ENCODE measurements at regions not wholly inside any gene's neighbourhood (a gene's known extent, or its start where the extent isn't known, plus 50 kb on each side); places are given as distances from the start of the nearest gene placed in this dataset.

DNA sequence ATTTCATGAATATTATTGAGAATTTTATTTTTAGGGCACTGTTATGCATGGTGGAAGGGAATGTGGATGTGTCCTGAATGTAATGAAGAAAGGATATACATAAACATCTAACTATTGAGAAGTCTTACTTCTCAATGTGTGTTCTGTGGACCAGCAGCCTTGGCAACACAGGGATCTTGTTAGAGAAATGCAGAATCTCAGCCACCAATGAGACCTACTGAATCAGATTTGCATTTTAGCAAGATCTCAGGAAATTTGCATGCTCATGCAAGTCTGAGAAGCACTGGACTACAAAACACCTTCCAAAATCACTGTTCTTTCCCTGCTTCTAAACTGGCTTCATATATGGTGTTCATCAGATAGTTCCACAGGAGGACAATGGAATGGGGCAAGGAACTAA lies 139.7 kb upstream of the WDFY3 start:
- Histone ChIP-seq H2AFZ (ENCODE audit: low read depth, low read length, severe bottlenecking) (no peak overlapping the region), H3K27me3 (ENCODE audit: low read length) (no peaks in the 10 kb centered on the region), H3K4me3 (ENCODE audit: insufficient read depth, low read length, poor library complexity, severe bottlenecking) (no peak overlapping the region), H3K4me2 (ENCODE audit: low read depth, low read length, poor library complexity, severe bottlenecking) (no peak overlapping the region), H3K27ac (ENCODE audit: low read depth, low read length) (no peak overlapping the region), H3K36me3 (ENCODE audit: low read length) (no peaks in the 10 kb centered on the region), H3K9ac (ENCODE audit: low read length) (no peak overlapping the region), H3K79me2 (ENCODE audit: insufficient read depth, low read length) (no peaks in the 10 kb centered on the region), H4K20me1 (ENCODE audit: low read depth, low read length) (no peaks in the 10 kb centered on the region), H3K9me2 (replicated peaks; ENCODE audit: insufficient read depth, low read length) (no peaks in the 10 kb centered on the region), H3F3A (ENCODE audit: insufficient read depth) (no peaks in the 10 kb centered on the region), H3K9me3 (ENCODE audit: insufficient read depth, low read length) (no peaks in the 10 kb centered on the region)
- TF ChIP-seq, protein P1, sequence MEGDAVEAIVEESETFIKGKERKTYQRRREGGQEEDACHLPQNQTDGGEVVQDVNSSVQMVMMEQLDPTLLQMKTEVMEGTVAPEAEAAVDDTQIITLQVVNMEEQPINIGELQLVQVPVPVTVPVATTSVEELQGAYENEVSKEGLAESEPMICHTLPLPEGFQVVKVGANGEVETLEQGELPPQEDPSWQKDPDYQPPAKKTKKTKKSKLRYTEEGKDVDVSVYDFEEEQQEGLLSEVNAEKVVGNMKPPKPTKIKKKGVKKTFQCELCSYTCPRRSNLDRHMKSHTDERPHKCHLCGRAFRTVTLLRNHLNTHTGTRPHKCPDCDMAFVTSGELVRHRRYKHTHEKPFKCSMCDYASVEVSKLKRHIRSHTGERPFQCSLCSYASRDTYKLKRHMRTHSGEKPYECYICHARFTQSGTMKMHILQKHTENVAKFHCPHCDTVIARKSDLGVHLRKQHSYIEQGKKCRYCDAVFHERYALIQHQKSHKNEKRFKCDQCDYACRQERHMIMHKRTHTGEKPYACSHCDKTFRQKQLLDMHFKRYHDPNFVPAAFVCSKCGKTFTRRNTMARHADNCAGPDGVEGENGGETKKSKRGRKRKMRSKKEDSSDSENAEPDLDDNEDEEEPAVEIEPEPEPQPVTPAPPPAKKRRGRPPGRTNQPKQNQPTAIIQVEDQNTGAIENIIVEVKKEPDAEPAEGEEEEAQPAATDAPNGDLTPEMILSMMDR (IDR thresholded peaks at IDR 0.05; ENCODE audit: insufficient read depth, low read length, poor library complexity, severe bottlenecking): no peak
- no peak for TF ChIP-seq EZH2phosphoT487 (conservative IDR thresholded peaks at IDR 0.05; ENCODE audit: low read length)

DNA sequence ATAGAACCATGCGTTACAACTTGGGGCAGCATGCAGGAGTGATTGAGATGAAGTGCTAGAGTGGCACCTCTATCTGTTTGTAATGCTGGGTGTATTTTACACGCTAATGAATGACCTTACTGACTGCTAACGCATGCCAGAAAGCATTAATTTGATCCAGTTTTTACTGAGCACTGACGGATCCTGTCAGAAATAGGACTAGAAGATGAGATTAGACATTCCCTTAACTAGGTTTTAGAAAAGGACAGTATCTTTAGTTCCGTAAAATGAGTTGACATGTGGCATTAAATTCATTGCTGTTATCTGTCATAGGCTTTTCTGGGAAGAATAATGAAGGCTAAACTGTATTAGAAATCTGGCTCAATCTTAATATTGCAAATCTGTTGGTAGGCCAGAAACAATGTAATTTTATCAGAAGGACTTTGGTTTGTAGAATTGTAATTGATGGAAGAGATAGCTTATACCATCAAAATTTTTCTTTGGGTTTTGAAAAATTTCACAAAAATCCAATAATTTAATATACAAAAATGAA lies 140.4 kb upstream of the WDFY3 start:
- H4K20me1 ChIP-seq (ENCODE audit: low read depth, low read length): no peaks in the 10 kb centered on the region
- no peak overlapping the region for H3K27ac ChIP-seq (ENCODE audit: low read depth, low read length)
- H3F3A ChIP-seq (ENCODE audit: insufficient read depth): no peaks in the 10 kb centered on the region
- no peaks in the 10 kb centered on the region for H3K9me3 ChIP-seq (ENCODE audit: insufficient read depth, low read length)
- no peak overlapping the region for H2AFZ ChIP-seq (ENCODE audit: low read depth, low read length, severe bottlenecking)
- no peak overlapping the region for H3K9ac ChIP-seq (ENCODE audit: low read length)
- TF ChIP-seq EZH2phosphoT487 (conservative IDR thresholded peaks at IDR 0.05; ENCODE audit: low read length): no peak
- TF ChIP-seq, protein P1 (IDR thresholded peaks at IDR 0.05; ENCODE audit: insufficient read depth, low read length, poor library complexity, severe bottlenecking): no peak
- H3K4me2 ChIP-seq (ENCODE audit: low read depth, low read length, poor library complexity, severe bottlenecking): no peak overlapping the region
- H3K79me2 ChIP-seq (ENCODE audit: insufficient read depth, low read length): no peaks in the 10 kb centered on the region
- H3K9me2 ChIP-seq (replicated peaks; ENCODE audit: insufficient read depth, low read length): no peaks in the 10 kb centered on the region
- H3K4me3 ChIP-seq (ENCODE audit: insufficient read depth, low read length, poor library complexity, severe bottlenecking): no peak overlapping the region
- no peaks in the 10 kb centered on the region for H3K36me3 ChIP-seq (ENCODE audit: low read length)
- no peaks in the 10 kb centered on the region for H3K27me3 ChIP-seq (ENCODE audit: low read length)

DNA sequence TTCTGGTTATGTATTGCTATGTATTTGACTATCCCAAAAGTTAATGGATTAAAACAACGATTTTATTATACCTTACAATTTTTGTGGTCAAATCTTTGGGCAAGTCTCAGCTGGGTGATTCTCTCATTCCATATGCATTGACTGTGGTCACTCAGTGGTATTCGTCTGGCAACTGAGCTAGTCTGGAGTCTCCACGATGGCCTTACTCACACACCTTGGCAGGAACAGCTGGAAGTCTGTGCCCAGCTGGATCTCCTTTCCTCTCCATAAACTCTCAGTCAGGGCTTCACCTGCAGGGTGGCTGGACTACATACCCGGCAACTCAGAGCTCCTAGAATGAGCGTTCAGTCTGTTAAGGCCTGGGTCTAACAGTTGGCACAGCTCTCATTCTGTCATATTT lies 141.1 kb upstream of the WDFY3 start:
- no peaks in the 10 kb centered on the region for H3K36me3 ChIP-seq (ENCODE audit: low read length)
- no peaks in the 10 kb centered on the region for H3K9me2 ChIP-seq (replicated peaks; ENCODE audit: insufficient read depth, low read length)
- no peaks in the 10 kb centered on the region for H3K79me2 ChIP-seq (ENCODE audit: insufficient read depth, low read length)
- TF ChIP-seq EZH2phosphoT487 (conservative IDR thresholded peaks at IDR 0.05; ENCODE audit: low read length): no peak
- TF ChIP-seq, protein P1 (IDR thresholded peaks at IDR 0.05; ENCODE audit: insufficient read depth, low read length, poor library complexity, severe bottlenecking): no peak
- H3K9ac ChIP-seq (ENCODE audit: low read length): no peak overlapping the region
- no peaks in the 10 kb centered on the region for H3K27me3 ChIP-seq (ENCODE audit: low read length)
- no peak overlapping the region for H3K4me3 ChIP-seq (ENCODE audit: insufficient read depth, low read length, poor library complexity, severe bottlenecking)
- H3K9me3 ChIP-seq (ENCODE audit: insufficient read depth, low read length): no peaks in the 10 kb centered on the region
- H2AFZ ChIP-seq (ENCODE audit: low read depth, low read length, severe bottlenecking): no peak overlapping the region
- no peak overlapping the region for H3K4me2 ChIP-seq (ENCODE audit: low read depth, low read length, poor library complexity, severe bottlenecking)
- no peak overlapping the region for H3K27ac ChIP-seq (ENCODE audit: low read depth, low read length)
- H4K20me1 ChIP-seq (ENCODE audit: low read depth, low read length): no peaks in the 10 kb centered on the region
- no peaks in the 10 kb centered on the region for H3F3A ChIP-seq (ENCODE audit: insufficient read depth)

Data from SU-DHL-6 (cell line).